Skeletal muscle cell (primary cell): ENCODE measurements at regions not wholly inside any gene's neighbourhood (a gene's known extent, or its start where the extent isn't known, plus 50 kb on each side); places are given as distances from the start of the nearest gene placed in this dataset.
A peak's percentile ranks its signal among the peaks of the same experiment; 100 is the strongest.
"Not testable (repeated sequence)": the region's sequence is repeated elsewhere in the genome, so short reads cannot be mapped to it uniquely, and the experiment has no call there.

ENCODE experiments used
- DNase-seq: peaks from one replicate; pipeline ENCODE4 v3.0.0-alpha.2; 2010; ENCODE audit warnings: low read depth
- H3K4me3 ChIP-seq: 2 replicates; pipeline ENCODE4 v1.5.1; 2011; ENCODE audit warnings: low read depth, mild to moderate bottlenecking, control low read depth, low read length, moderate library complexity

DNA sequence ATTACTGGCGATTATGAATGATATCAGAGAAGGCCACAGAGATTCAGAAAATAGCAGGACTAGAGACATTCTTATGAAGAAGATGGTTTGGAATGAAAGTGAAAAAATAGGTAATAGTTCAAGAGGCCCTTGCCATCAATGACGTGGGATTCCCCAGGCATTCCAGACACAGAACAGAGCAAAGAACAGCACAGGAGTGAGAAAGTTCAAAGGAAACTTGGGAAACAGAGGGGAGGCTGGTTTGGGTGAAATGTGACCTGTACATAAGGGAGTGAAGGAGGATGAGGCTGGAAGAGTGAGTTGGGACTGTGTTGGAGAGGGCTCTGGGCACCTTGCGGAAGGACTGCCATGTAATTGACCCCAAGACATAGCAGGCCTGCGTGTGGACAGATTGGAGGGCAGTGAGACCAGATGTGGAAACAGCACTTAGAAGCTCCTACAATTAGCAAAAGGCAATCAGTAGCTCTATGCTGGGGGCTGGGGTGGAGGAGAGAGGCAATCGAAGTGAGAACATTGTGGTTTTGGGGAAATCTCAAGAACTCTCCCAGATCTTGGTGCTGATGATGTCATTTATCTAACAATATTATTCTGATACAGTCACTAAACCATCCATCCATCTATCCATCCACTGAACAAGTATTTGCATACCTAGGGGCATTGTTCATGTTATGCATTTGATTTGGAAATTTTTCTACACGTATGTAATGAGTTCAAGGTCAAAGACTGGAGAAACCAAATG is 365.3 kb upstream of the ZFHX3 start:
- no peak for DNase-seq

DNA sequence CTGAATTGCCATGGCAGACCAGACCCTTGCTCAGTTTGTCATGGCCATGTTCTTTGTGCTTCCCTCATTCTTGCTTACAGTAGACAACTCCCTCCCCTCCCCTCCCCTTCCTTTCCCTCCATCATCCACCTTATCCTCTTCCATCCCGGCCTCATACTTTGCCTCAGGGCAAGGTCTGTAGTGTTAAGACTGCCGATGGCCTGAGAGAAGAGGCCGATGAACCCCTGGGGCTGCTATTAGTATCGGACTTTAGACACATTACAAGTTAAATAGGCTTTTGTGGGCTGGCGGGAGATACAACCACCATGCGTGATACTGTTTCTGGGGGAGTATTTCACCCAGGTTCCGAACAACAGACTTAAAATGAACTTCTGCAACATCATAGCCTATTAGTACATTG is 364.5 kb upstream of the ZFHX3 start:
- DNase-seq: no peak
- no peak overlapping the region for H3K4me3 ChIP-seq

More for the DNA sequence above, 365.3 kb upstream of the ZFHX3 start:
- H3K4me3 ChIP-seq: no peak overlapping the region

DNA sequence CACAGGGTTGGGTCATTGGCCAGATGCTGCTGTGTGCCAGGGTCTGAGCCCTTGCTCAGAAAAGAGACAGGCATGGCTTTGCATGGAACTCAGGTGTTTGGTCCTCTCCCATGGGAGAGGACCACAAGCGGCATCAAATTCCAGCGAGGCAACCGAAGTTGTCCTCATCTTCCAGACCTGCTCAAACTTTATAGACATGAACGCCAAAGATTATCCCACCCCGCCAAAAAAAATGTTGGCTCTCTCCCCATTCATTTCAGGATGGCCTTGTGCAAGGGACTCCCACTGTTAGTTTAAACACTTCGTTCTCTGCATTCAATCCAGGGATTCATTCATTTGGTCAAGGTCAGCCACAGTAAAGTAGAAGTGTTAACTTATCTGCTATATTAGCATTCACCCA is 360.8 kb upstream of the ZFHX3 start:
- DNase-seq: no peak
- H3K4me3 ChIP-seq: no peak overlapping the region

DNA sequence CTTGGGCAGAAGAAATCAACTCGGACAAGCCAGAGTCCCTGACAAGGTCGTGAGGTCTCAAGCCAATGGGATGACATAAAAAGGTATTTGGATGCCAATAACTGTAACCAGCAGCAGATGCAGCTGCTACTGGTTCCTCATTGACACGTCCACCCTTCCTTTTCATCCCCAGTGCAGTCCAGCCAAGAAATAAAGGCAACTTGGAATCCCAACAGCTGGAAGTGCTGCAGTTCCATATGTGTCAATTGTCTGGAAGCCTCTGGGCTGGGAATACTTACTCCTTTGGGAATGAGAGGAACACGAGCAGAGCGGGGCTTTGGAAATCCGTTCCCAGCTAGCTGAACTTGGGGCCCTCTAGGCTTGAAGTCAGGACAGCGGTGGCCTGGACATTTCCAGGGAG is 360.4 kb upstream of the ZFHX3 start:
- no peak overlapping the region for H3K4me3 ChIP-seq
- no peak for DNase-seq

DNA sequence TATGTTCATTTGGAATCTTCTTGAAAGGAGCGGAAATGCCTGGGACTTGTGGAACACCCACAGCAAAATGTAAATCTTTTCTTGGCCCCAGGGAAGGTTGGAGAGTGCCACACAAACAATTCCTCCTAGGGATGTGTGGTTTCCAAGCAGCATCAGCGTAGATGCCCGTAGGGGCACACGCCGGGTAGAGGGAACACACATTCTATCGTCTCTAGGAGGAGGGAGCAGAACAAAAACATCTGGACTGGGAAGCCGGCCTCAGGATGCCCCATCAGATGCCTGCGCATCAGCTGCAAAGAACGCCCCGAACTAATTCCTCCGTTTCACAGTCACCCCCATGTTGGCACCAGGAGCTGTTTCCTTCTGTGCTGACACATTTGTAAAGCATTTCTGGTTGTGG is 357.9 kb upstream of the ZFHX3 start:
- no peak overlapping the region for H3K4me3 ChIP-seq
- no peak for DNase-seq

DNA sequence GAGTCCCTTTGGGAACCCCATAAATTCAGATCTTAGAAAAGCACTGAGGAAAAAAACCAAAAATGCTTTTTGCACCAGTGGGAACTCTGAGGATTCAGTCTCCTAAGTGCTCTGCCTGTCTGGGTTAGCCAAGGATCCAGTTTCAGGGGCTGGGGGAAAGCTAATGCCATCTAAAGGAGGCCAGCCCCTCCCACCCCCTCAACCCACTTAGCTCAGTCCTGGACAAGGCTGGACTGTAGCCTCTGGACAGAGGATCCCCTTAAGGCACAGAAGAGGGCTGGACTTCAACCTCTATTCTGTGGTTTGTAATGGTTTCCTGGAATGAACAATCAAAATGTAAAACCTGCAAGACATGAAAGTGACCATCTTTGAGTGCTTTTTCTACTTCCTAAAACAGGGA is 356.1 kb upstream of the ZFHX3 start:
- no peak for DNase-seq

DNA sequence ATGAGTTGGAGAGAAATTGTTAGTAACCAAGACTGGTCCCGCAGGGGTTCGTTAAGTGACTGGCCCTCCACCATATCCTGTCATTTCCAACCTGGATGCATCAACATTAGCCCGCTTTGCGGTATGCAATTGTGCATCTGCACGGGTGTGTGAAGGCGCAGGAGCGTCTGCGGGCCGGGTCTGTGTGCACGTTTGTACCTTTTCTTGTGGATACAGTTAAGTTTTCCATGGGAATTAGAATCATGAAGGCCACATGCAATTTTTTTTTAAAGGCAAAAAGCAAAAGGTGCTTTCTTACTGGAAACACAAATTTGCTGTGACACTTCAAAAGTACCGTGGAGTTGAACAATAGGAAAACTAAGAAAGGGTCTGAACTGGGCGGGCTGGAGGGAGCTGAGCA is 355.4 kb upstream of the ZFHX3 start:
- DNase-seq: no peak
- H3K4me3 ChIP-seq: no peak overlapping the region

More for the DNA sequence above, 356.1 kb upstream of the ZFHX3 start:
- H3K4me3 ChIP-seq: no peak overlapping the region

DNA sequence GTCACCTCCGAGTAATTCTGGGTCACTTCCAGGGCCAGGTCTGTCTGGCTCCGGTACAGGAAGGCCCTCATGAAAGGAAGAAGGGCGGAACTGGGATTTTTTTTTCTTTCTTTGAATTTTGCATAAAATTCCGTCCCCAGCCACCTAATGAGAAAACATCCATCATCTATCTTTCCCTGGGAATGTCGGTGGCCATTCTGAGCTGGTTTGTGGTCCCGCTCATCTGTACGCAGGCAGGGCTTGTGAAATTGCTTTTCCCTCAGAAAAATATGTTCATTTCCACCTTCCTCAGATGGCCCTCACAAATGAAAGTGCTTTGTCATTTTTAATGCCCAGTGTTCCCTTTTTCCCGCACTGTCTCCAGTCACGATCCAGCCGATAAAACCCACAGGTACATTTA is 353.0 kb upstream of the ZFHX3 start:
- H3K4me3 ChIP-seq: no peak overlapping the region
- DNase-seq: no peak

DNA sequence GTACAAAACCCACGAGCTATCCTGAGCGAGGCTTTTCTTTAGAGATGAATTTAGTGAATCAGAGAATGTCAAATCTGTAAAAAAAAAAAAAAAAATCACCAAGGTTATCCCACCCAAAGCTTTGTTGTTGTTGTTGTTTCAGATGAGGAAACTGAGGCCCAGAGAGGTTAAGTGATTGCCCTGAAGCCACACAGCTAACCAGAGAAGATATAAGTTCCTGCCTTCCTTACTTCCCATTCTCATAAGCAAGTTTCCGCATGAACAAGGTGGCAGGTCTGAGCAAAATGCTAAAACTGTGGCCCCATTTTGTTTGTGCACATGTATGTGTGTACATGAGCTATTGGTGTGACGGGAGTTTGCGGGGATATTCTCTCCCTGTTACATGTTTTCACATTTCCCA is 352.1 kb upstream of the ZFHX3 start:
- no peak overlapping the region for H3K4me3 ChIP-seq
- no peak for DNase-seq

DNA sequence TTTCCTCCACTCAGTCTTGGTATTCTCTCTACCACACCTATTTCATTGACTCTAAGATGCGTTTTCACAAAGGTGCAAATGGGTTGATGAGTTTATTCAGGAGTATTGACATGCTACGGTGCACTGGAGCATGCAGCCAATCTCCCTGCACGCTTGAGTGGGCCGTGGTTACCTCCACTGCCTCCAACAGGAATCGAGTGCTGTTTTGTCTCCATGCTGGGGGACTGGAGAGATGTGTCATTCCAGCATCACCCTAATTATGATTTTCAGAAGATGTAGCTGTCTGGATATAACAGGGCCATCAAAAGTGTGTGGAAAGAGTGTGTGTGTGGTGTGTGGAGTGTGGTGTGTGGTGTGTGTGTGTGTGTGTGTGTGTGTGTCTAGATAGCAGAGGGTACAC is 351.6 kb upstream of the ZFHX3 start:
- H3K4me3 ChIP-seq: no peak overlapping the region

DNA sequence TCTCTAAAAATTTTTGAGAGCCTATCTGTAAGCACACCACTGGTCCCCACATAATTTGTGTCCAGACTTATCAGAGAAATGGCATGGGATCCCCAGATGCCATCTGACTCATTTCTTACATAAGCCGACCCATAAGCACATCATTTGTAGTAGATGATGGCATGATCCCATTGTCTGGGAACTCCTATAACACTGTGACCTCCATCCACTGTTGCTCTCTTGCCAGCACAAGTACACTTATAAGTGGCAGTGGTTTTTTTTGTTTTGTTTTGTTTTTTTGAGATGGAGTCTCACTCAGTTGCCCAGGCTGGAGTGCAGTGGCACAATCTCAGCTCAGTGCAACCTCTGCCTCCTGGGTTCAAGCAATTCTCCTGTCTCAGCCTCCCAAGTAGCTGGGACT is 350.7 kb upstream of the ZFHX3 start:
- DNase-seq, H3K4me3 ChIP-seq: not testable (repeated sequence)

More for the DNA sequence above, 351.6 kb upstream of the ZFHX3 start:
- no peak for DNase-seq

DNA sequence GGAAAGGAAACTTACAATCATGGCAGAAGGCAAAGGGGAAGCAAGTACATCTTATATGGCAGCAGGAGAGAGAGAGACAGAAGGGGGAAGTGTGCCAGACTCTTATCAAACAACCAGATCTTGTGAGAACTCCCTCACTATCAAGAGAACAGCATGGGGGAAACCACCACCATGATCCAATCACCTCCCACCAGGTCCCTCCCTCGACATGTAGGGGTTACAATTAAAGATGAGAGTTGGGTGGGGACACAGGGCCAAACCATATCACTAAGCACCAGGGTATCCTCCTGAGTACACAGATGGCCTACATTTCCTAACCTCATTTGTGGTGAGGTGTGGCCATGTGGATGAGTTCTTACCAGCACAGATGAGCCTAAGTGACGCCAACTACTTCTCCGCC is 348.6 kb upstream of the ZFHX3 start:
- H3K4me3 ChIP-seq: no peak overlapping the region
- DNase-seq: no peak

DNA sequence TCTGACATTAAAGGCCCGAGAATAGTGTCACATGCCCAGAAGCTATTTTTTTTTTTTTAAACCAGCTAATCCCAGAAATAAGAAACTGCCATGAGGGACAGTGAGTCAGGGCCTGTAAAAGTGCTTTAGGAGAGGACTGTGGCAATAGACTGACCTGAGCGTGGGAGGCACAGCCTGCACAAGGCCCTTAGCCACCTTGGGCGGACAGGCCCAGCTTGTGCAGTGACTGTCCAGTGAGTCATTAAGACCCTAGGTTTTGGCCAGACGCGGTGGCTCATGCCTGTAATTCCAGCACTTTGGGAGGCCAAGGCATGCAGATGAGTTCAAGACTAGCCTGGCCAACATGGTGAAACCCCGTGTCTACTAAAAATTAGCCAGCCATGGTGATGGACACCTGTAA is 343.0 kb upstream of the ZFHX3 start:
- no peak overlapping the region for H3K4me3 ChIP-seq
- peak; percentile 8 for DNase-seq

DNA sequence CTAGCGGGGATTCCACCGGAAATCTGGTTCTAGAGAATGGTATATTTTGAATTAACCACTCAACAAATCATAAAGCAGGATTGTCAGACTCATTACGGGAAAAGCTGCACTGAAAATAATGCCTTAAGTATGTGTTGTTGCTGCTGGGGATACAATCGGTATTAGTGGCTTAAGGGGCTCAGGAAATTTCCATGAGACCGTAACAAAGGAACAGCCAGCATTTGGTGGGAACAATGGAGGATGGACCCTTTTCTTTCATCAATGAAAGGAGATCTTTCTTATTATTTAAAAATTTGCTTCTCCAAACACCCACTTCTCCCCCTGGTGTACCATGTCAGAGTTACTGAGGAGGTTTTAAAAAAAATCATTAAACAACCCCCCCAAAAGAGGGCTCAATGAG is 342.6 kb upstream of the ZFHX3 start:
- no peak for DNase-seq
- no peak overlapping the region for H3K4me3 ChIP-seq

DNA sequence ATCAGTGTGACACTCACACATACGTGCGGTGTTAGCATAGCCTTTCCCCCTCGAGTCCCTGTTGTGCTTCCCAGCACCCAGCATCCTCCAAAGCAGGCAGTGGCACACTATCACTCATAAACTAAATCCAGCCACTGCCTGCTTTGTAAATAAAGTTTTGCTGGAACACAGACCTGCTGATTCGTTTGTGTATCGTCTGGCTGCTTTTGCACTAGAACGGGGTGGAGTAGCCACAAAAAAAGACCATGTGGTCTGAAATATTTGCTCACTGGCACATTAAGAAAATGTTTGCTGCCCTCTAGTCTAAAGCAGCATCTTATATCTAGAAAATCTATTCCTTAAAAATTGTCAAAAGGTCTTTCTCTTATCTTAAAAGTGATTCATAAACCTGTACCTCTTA is 341.2 kb upstream of the ZFHX3 start:
- H3K4me3 ChIP-seq: no peak overlapping the region
- DNase-seq: no peak

DNA sequence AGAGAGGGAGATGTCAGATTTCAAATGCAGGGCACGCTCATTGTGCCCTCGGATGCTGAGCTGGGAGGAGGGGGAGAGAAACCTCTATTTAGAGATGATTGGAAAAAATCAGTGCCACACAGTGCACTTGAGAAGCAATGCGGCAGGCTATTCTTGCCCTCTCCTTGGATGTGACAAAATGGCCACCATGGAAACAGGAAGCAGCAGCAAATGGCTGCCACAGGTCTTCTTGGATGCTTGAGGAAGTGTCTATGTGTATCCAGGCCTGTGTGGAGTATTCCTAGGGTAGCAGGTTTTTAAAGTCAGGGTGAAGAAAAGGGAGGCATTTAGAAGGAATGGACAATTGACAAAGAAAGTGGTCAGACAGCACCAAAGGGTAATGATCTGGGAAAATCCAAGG is 340.1 kb upstream of the ZFHX3 start:
- DNase-seq: no peak
- no peak overlapping the region for H3K4me3 ChIP-seq

DNA sequence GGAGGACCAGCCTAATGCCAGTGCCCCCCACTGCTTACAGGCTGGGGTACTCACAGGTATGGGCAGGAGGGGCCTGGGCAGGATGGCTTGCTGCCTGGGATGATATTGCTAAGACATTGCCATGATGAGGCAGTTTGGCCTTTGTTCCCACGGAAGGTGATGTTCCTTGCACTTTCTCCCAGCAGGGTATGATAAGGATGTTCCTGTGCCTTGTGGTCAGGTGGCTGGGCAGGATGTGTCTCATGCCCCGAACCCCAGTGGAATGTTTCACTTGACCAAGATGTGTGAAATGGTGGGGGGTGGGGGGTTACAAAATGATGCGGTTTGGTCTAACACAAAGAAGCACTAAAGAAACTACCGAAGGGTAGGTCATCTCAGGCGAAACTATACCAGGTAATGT is 337.8 kb upstream of the ZFHX3 start:
- no peak overlapping the region for H3K4me3 ChIP-seq
- DNase-seq: no peak

DNA sequence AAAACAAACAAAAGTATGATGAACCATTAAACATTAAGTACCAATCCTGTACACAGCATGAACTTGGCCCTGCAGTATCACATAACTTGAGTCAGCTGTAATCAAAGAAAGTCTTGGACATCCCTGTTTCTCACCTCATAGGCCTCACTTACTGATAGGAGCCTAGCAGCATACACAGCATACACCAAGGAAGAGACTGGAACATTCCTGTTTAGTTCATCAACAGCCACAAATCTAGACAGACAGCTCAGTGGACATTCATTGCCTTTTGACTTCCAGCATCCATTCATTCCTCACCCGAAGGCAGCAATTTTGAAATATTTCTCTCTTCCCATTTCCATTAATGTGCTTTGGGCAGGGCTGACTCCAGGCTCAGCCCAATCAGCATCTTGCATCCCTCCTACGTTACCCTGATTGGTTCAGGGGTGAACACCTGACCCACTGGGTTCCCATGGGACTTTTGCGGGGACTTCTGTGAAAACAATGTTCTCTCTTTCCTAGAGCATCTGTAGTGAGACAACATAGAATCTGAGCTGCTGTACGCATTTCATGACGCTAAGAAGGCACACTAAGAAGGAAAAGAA is 336.7 kb upstream of the ZFHX3 start:
- H3K4me3 ChIP-seq: no peak overlapping the region
- DNase-seq: no peak

DNA sequence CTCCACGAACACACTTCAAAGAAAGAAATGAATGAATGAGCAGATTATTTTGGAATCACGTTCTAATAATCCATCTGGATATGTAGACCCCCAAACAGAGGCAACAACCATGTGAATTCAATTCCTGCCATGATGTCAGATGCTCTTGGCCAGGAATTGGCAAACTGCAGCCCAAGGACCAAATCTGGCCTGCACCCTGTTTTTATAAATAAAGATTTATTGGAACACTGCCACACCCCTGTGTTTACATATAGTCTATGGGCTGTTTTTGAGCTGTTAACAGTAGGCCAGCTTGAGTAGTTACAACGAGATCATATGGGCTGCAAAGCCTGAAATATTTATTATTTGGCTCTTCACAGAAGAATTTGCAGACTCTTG is 336.0 kb upstream of the ZFHX3 start:
- H3K4me3 ChIP-seq: no peak overlapping the region
- no peak for DNase-seq

DNA sequence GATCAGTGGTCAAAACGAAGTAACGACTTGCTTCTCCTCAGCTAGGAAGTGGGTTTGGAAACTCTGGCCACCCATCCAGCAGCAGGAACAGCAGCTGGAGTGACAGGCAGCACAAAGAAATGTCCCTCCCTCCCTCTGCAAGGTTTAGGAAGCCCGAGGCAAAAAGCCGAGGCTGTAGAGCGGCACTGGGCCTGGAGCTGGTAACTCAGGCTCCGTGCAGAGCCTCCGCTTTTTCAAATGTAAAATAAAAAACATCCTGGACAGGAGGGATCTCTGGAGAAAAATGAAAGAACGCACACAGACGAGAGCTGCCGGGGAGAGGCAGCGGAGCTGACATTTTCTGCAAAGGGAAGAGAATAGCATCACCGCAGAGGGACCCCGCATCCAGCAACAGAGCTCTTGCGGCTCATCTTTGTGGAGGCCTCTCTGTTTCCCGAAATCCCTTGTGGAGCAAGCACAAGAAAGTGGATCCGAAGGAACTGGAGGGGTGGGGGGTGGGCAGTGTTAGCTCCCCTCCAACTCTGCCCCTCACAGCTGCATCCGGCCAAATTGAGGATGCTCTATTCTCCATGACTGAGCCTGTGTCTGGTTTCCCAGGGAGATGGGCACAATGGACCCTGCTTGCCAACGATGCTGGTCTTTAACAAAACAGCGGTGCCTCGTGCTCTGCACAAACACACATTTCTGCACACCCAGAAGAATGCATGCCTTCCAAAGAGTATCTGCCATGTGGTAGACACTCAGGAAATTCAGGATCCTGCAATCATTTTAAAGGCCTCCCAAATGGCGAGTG is 335.5 kb upstream of the ZFHX3 start:
- no peak for DNase-seq
- no peak overlapping the region for H3K4me3 ChIP-seq

DNA sequence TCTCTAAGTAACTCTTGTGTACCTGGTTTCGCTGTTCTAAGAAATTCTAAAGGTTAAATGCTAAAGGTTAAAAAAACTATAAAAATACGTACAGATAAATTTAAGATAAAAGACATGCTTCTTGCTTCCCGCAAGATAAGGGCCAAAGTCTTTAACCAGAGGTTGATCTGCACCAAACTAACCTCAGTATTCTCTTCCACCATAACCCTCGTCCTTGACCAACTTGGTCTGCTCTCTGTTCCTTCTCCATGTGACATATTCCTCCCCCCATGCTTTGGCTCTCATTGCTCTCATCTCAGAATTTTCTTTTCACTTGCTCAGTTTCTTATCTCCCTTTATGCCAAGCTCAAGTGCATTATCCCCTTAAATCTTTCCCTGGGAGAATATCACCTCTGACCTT is 330.5 kb upstream of the ZFHX3 start:
- no peak for DNase-seq
- no peak overlapping the region for H3K4me3 ChIP-seq
